Gastroesophageal sphincter (tissue), 4 donors: ENCODE measurements at regions not wholly inside any gene's neighbourhood (a gene's known extent, or its start where the extent isn't known, plus 50 kb on each side); places are given as distances from the start of the nearest gene placed in this dataset.

ENCODE experiments used
- ATAC-seq: fragments of 150-250 bp; one replicate; pipeline ENCODE4 v1.9.1; 2016; ENCODE audit warnings: mild to moderate bottlenecking, moderate library complexity
- H3K27ac ChIP-seq, 4 donors: fragments of 200-600 bp; sonication (generic) in 3 of 4; 1 replicate in 3 of 4; 2 replicates in 1 of 4; pipeline ENCODE4 v1.5.1; 2016 to 2019
- H3K27me3 ChIP-seq: fragments of 200-600 bp; sonication (generic); one replicate; pipeline ENCODE4 v1.5.1; 2019
- H3K36me3 ChIP-seq, 2 donors: fragments of 200-600 bp; sonication (generic); one replicate each; pipeline ENCODE4 v1.5.1; 2019; ENCODE audit warnings: control low read depth in 1 of 2
- H3K4me1 ChIP-seq, 3 donors: fragments of 200-600 bp; sonication (generic); 1 replicate in 2 of 3; 2 replicates in 1 of 3; pipeline ENCODE4 v1.5.1; 2016 to 2019; ENCODE audit warnings: control low read depth in 2 of 3
- H3K4me3 ChIP-seq, 2 donors: fragments of 200-600 bp; sonication (generic); one replicate each; pipeline ENCODE4 v1.5.1; 2019; ENCODE audit warnings: mild to moderate bottlenecking in 1 of 2, moderate library complexity in 1 of 2
- H3K9me3 ChIP-seq, 3 donors: fragments of 200-600 bp; sonication (generic); one replicate each; pipeline ENCODE4 v1.5.1; 2017 to 2019; ENCODE audit warnings: control low read depth in 2 of 3
- CTCF ChIP-seq, 4 experiments: fragments of 200-600 bp in 2 of 4; fragments of 450-650 bp in 2 of 4; sonication (generic) in 1 of 4; IDR thresholded peaks; one replicate each; pipeline ENCODE4 v1.5.1; 2017 to 2019; ENCODE audit warnings: antibody characterized with exemption in 4 of 4, mild to moderate bottlenecking in 2 of 4, moderate library complexity in 2 of 4
- EP300 ChIP-seq: sonication (generic); formaldehyde crosslinking; IDR thresholded peaks from one replicate; pipeline ENCODE4 v1.6.1; 2017; ENCODE audit warnings: antibody characterized with exemption, mild to moderate bottlenecking
- POLR2A ChIP-seq, 2 donors: fragments of 450-650 bp; IDR thresholded peaks; one replicate each; pipeline ENCODE4 v1.6.1; 2017; ENCODE audit warnings: antibody characterized with exemption in 2 of 2, mild to moderate bottlenecking in 2 of 2, moderate library complexity in 1 of 2
- POLR2AphosphoS5 ChIP-seq: sonication (generic); formaldehyde crosslinking; IDR thresholded peaks from one replicate; pipeline ENCODE4 v1.6.1; 2017; ENCODE audit warnings: antibody characterized with exemption
- WGBS, 2 donors: methylation state at CpG; one replicate each; pipeline ENCODE4 v1.1.5; 2018; ENCODE audit warnings: low coverage in 1 of 2; 5-methylcytosine and 5-hydroxymethylcytosine counted together

GRCh38 chr1:25048728-25049127 lies 118.7 kb upstream of the RUNX3 start:
- Histone ChIP-seq H3K4me3 (no peak overlapping the region), H3K27ac (no peak overlapping the region), H3K4me1 (no peaks in the 10 kb centered on the region), H3K9me3 (peaks cover 0 to 2% (median 0%) of the 10 kb centered on the region in 3 donors), H3K27me3 (peaks cover 23% of the 10 kb centered on the region), H3K36me3 (no peaks in the 10 kb centered on the region)
- 53 to 74% methylated on average over 5 to 6 of the region's 6 CpGs for WGBS, 2 donors
- TF ChIP-seq CTCF (IDR thresholded peaks at IDR 0.05) (no peak), POLR2A (IDR thresholded peaks at IDR 0.05) (no peak), POLR2AphosphoS5 (no peak), EP300 (no peak)
- ATAC-seq: no peak

GRCh38 chr1:25047506-25048240 lies 117.6 kb upstream of the RUNX3 start:
- Histone ChIP-seq H3K27me3 (peaks cover 20% of the 10 kb centered on the region), H3K4me1 (no peaks in the 10 kb centered on the region), H3K4me3 (no peak overlapping the region), H3K9me3 (peaks cover 0 to 12% (median 0%) of the 10 kb centered on the region in 3 donors), H3K27ac (no peak overlapping the region), H3K36me3 (no peaks in the 10 kb centered on the region)
- WGBS, 2 donors: 60 to 79% methylated on average over 1 to 4 of the region's 11 CpGs
- no peak for TF ChIP-seq POLR2AphosphoS5
- TF ChIP-seq CTCF (IDR thresholded peaks at IDR 0.05): no peak
- TF ChIP-seq POLR2A (IDR thresholded peaks at IDR 0.05): no peak
- no peak for TF ChIP-seq EP300
- ATAC-seq: no peak

DNA sequence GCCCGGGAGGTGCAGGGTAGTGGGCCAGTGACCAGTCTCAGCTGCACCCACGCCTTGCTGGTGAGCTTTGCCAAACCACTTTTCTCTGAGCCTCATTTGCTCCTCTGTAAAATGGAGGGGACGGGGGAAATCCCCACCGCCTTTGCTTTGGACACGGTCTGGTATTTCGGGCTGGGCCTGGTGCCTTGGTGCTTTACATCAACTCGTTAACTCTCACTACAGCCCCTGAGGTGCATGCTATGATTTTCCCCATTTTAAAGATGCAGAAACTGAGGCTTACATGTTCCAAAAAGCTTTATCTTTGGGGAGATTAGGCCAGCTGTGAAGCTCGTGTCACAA lies 116.1 kb upstream of the RUNX3 start:
- WGBS, 2 donors: 62 to 66% methylated on average over 5 to 7 of the region's 8 CpGs
- H3K4me3 ChIP-seq: no peak overlapping the region
- peaks cover 21% of the 10 kb centered on the region for H3K27me3 ChIP-seq
- no peaks in the 10 kb centered on the region for H3K36me3 ChIP-seq
- no peak overlapping the region for H3K27ac ChIP-seq
- no peak for ATAC-seq
- H3K4me1 ChIP-seq: no peaks in the 10 kb centered on the region
- H3K9me3 ChIP-seq: peaks cover 0 to 12% (median 0%) of the 10 kb centered on the region in 3 donors
- TF ChIP-seq POLR2A (IDR thresholded peaks at IDR 0.05) (no peak), EP300 (no peak), CTCF (IDR thresholded peaks at IDR 0.05) (no peak), POLR2AphosphoS5 (no peak)

DNA sequence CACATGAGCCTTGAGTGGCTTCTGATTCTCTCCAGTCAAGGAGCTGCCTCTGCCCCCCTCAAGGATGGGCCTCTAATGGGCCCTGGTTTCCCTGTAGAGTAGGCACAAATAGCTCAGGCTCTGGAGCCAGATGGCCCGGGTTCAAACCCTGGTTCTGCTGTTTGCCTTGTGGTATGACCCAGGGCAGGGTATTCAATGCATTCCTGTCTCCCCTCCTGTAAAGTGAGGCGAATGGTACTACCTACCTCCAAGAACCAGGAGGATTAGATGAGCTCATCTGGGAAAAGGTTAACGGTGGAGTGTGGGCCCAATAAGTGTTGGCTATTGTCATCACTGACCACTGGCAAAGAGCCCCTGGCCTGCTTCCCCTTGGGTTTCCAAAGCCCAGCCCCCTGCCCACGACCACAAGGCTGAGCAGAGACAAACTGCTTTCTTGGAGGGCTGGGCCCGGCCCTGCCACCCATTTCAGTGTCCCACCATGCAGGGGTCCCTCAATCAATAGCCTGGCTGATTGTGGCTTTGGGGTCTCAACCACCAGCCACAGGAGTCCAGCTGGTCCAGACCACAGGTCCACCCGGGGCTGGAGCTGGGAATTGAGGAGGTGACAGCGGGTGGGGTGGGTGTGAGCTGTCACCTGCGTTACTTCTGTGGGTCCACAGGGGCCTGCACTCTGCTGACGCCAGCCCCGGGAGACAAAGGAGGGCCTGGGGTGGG lies 115.6 kb upstream of the RUNX3 start:
- H3K36me3 ChIP-seq: no peaks in the 10 kb centered on the region
- H3K27ac ChIP-seq: no peak overlapping the region
- no peaks in the 10 kb centered on the region for H3K4me1 ChIP-seq
- peaks cover 26% of the 10 kb centered on the region for H3K27me3 ChIP-seq
- H3K4me3 ChIP-seq: no peak overlapping the region
- no peak for ATAC-seq
- WGBS, 2 donors: 67 to 80% methylated on average over 1 of the region's 10 CpGs
- TF ChIP-seq EP300 (no peak), POLR2A (IDR thresholded peaks at IDR 0.05) (no peak), POLR2AphosphoS5 (no peak), CTCF (IDR thresholded peaks at IDR 0.05) (no peak)
- H3K9me3 ChIP-seq: peaks cover 0 to 12% (median 0%) of the 10 kb centered on the region in 3 donors

GRCh38 chr1:25043228-25043580 lies 113.1 kb upstream of the RUNX3 start:
- Histone ChIP-seq H3K4me1 (no peaks in the 10 kb centered on the region), H3K27ac (no peak overlapping the region), H3K4me3 (no peak overlapping the region), H3K9me3 (peaks cover 0 to 12% (median 0%) of the 10 kb centered on the region in 3 donors), H3K27me3 (peaks cover 44% of the 10 kb centered on the region), H3K36me3 (no peaks in the 10 kb centered on the region)
- WGBS, 2 donors: 83% methylated on average over 1 of the region's 8 CpGs; no CpG with 5 or more reads in 1 of the 2 donors
- ATAC-seq: no peak
- TF ChIP-seq POLR2AphosphoS5 (no peak), EP300 (no peak), POLR2A (IDR thresholded peaks at IDR 0.05) (no peak), CTCF (IDR thresholded peaks at IDR 0.05) (no peak)
